Right lung (tissue), 2 donors: ENCODE measurements at regions not wholly inside any gene's neighbourhood (a gene's known extent, or its start where the extent isn't known, plus 50 kb on each side); places are given as distances from the start of the nearest gene placed in this dataset.
"Not testable (repeated sequence)": the region's sequence is repeated elsewhere in the genome, so short reads cannot be mapped to it uniquely, and the experiment has no call there.

ENCODE experiments used
- DNase-seq, 2 donors: peaks; one replicate each; pipeline ENCODE4 v3.0.0-alpha.2; 2013

DNA sequence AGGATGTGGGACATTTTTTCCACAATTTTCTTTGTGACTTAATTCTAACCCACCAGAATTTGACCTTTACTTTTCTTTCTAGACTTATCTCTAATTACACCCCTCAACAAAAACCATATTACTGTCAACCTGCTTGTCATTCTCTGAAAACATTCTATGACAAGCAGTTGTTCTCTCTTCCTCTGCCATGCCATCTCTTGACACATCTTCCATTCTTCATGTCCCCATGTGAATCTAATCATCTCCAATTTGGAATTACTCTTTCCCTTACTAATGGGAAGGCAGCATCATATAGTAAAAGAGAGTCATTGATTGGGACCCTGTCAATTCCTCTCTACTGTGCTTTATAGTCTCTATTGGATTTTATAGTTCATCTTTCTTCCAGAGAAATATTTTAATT, 61.3 kb upstream of the P2RY1 start:
- DNase-seq: no peak

DNA sequence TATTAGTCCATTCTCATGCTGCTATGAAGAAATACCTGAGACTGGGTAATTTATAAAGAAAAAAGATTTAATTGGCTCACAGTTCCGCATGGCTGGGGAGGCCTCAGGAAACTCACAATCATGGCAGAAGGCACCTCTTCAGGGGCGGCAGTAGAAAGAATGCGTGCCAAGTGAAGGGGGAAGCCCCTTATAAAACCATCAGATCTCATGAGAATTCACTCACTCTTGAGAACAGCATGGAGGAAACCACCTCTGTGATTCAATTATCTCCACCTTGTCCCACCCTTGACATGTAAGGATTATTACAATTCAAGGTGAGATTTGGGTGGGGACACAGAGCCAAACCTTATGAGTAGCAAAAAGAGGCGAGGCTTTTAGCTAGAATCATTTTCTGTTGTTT, 60.7 kb upstream of the P2RY1 start:
- DNase-seq: not testable (repeated sequence)

DNA sequence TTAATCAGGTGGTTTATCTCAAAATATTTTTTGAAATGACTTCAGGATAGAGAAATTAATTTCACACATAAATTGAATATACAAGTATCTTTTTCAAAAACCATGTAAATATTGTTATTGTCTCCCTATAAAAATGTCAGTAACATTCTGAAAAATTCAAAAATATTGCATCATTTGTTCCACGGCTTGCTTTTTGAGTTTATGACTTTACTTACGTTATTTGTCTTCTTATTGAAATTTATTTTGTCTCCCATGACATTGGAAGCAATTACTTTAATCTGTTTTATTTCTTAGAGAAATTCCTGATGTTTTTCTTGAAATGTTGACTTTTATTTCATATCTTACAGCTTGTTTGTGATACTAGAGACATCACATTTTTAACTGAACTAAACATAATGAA, 56.9 kb upstream of the P2RY1 start:
- DNase-seq: peak in 1 of 2 donors; percentile 15

DNA sequence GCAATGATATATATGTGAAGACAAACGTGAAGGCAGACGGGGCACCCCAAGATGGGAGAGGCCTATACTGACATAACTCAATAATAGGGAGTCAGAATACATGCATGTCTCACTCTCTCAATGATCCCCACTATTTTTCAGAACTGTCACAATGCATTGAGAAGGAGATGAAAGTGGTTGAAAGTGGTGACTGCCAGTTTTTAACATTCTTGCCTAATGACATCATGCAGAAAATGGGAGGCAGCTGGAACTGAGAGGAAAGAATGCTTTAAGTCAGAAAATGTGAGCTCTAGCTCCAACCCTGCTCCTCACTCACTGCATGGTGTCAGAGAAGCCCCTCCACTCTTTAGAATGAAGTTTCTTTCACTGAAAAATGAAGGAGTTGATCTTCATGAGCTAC, 55.3 kb upstream of the P2RY1 start:
- peak; percentile 52 to 61 for DNase-seq

DNA sequence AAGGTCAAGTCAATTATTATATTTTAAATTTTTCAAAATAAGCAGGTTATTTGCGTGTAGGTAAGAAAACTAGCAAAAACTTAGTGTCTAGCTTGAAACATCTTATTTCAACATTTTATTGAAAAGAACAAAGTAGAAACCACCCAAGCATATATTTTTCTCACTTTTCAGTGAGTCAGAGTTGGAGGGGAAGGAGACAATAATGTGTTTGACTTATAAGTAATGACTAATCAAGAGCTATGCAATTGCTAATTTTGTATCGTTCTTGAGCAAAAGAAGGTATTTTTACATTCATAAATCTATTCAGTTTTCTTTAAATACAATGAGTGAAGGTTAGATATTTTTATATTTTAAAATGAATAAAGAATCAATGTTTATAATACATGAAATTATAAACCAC, 54.4 kb upstream of the P2RY1 start:
- DNase-seq: no peak

DNA sequence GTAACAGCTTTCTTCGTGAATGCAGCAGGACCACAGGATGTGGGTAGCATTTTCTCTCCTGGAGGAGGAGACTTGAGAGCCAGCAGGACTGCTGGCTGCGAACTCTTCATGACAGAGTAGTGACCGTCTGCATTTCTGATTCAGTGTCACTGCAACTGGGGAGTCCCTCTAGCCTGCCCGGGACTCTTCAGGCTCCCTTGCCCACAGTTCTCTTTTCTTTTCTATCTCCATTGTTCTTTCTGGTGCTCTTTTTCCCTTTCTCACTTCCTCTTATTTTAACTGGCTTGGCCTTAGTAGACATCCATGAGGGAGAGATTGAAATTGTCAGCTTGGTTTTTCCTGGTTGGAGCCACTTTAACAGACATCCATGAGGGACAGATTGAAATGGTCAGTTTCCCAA, 49.9 kb upstream of the P2RY1 start:
- DNase-seq: no peak
